ENCODE measurements at regions not wholly inside any gene's neighbourhood (a gene's known extent, or its start where the extent isn't known, plus 50 kb on each side); places are given as distances from the start of the nearest gene placed in this dataset.

- DNase-seq (ENCODE audit: low spot score), result no peak
These were observed 88.8 kb upstream of the ZMIZ1 start for GRCh38 chr10:78979938-78980337.

DNA sequence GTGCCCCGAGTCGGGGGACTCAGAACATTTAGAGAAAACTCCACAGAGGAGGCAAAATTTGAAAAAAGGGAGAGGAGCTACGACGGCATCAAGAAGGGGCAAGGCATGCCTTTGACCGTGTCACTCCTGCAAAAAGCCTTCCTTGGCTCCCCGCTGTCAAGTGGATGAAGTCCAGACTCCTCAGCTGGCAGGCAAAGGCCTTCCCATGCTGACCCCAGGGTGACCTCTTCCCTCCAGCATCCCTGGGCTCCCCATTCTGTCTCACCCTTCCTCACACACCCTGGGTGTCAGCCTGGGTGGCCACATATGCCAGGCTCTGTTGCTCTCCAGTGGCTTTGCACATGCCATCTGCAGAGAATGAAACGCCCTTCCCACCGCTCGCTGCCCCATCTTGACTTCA is 88.4 kb upstream of the ZMIZ1 start:
- DNase-seq (ENCODE audit: low spot score), result no peak

GRCh38 chr10:78980815-78981214 is 88.0 kb upstream of the ZMIZ1 start:
- DNase-seq (ENCODE audit: low spot score), result no peak

- DNase-seq (ENCODE audit: low spot score), result no peak
These were observed 87.4 kb upstream of the ZMIZ1 start for GRCh38 chr10:78981257-78981969.

DNA sequence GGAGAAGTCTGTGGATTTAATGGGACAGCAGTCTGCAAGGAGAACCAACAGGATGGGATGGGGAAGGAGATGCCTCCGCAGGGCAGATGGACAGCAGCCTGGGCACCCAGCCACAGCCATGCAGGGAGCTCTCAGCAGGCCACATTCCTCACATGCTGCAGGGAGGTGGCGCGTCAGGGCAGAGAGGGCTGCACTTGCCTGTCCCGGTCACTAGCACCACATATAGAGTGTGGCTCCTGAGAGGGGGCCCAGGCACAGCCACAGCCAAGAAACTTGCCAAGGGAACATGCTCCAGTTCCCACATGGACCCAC is 86.8 kb upstream of the ZMIZ1 start:
- no peak for DNase-seq (ENCODE audit: low spot score)

GRCh38 chr10:78982726-78983125 is 86.0 kb upstream of the ZMIZ1 start:
- no peak for DNase-seq (ENCODE audit: low spot score)

DNA sequence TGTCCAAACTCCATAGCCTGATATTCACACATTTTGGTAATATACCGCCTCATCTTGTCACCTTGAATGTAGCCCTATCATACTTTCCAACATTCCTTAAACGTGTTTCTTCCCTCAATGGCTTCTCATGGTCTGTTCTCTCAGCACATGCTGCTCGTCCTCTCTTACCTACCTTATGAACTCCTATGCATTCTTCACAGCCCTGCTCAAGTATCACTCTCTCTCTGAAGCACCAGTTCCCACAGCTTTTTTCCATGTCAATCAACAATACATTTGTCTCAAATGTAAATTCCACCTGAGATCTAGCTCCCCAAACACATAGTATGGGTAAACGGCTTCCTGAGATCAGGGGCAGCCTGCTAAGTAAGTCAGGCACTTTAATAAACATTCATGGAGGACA is 85.2 kb upstream of the ZMIZ1 start:
- DNase-seq (ENCODE audit: low spot score), result no peak

- DNase-seq (ENCODE audit: low spot score), result no peak
These were observed 82.6 kb upstream of the ZMIZ1 start for GRCh38 chr10:78985973-78986818.

GRCh38 chr10:78991187-78991586 is 77.6 kb upstream of the ZMIZ1 start:
- no peak for DNase-seq (ENCODE audit: low spot score)

- DNase-seq (ENCODE audit: low spot score), result no peak
These were observed 76.4 kb upstream of the ZMIZ1 start for GRCh38 chr10:78992333-78992732.

DNA sequence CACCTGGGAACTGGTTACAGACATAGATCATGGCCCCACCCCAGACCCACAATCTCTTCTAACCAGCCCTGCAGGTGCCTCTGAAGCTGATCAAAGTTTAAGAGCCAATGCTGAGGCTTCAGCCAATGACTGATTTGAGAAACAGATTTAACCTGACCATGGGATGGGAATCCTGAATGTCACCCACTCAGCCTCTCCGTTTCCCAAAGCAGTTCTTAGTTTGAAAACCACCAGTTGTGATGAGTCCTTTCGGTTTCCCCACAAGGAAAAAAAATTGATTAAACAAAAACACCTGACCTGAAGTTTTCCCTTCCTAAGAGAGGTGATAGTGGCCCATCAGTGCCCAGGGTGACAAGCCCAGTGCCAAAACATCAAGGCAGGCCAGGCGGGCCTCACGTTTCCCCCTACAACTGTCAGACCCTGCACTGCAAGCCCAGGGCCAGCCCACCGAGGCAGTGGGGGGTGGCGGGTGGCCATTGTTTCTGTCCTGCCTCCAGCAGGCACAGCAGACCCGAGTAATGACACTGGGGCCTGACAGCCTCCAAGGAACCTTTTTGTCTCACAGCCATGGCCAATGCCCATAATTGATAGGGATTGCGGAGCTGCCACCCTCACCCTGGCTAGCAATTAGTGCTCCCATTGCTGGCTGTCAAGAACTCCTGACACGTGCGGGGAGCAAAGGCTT is 75.4 kb upstream of the ZMIZ1 start:
- DNase-seq (ENCODE audit: low spot score), result no peak

DNA sequence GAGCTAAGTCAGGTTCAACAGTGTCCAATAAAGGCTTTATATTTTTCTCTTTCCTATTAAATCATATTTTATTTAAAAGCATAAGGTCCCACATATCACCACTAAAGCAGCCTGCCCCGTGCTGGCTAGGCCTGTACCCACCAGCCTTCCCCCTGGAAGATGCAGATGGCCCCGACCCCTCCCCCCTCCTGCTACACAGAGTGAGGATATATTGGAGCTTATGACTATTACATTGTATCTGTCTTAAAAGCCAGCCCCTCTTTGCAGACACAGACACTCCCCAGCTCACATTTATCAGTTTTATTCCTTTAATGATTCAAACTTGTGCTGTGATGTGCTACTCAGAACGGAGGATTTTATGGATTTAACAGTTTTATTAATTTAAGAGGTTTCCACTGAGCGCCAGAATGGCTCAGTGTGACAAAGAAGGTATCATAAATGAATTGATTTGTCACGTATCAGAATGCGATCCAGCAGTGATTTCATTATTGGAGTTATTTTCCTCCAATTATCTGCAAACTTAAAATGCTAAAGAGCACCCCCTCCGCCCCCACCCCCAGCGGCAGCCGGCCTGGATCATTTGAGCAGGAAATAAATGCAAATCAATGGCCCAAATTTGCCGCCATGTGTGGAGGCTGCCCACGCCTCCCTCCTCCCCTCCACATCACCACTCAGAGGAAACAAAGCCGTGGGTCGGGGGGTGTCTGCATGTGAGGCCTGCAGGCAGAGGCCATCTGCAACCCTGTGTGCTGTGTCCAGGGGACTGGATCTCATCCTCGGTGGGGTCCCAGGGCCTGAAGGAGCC is 72.6 kb upstream of the ZMIZ1 start:
- DNase-seq (ENCODE audit: low spot score), result no peak

DNA sequence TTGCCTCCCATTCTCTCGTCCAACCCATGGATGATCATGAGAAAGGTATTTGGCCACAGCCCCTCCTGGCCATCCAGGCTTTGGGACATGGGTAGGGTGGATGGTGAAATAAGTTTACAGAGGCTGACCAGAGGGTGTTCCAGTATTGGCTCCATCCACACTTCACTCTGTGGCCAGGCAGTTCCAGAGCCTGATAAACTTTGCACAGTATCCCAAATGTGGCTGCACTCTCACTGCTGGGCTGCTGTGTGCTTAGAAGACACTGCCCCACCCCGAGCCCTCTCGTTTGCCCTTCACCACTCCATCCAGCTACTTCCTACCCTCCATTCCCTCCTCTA is 72.0 kb upstream of the ZMIZ1 start:
- DNase-seq (ENCODE audit: low spot score), result no peak

- DNase-seq (ENCODE audit: low spot score), result no peak
These were observed 70.8 kb upstream of the ZMIZ1 start for GRCh38 chr10:78997635-78998618.

- DNase-seq (ENCODE audit: low spot score), result no peak
These were observed 67.5 kb upstream of the ZMIZ1 start for GRCh38 chr10:79001082-79001885.

GRCh38 chr10:79002336-79002735 is 66.4 kb upstream of the ZMIZ1 start:
- no peak for DNase-seq (ENCODE audit: low spot score)

GRCh38 chr10:79003183-79004100 is 65.3 kb upstream of the ZMIZ1 start:
- DNase-seq (ENCODE audit: low spot score), result no peak

DNA sequence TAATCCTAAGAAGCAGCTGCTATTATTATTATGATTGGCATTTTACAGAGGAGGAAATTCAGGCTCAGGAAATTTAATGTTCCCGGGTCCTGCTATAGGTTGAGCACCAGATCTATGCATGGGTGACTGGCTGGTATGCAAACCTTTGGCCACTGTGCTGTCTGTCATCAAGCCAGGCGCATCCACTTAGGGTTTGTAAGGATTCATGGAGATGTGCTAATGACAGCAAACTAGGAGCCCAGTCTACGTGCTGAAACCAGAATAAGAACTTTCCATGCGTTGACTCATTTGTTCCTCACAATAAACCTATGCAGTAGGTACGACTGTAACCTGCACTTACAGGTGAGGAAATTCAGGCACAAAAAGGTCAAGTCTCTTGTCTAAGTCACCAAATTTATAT is 64.5 kb upstream of the ZMIZ1 start:
- DNase-seq (ENCODE audit: low spot score), result no peak

GRCh38 chr10:79005126-79005810 is 63.5 kb upstream of the ZMIZ1 start:
- DNase-seq (ENCODE audit: low spot score), result no peak

All from putamen (tissue), 1 donor.